ENCODE measurements at regions not wholly inside any gene's neighbourhood (a gene's known extent, or its start where the extent isn't known, plus 50 kb on each side); places are given as distances from the start of the nearest gene placed in this dataset.
A peak's percentile ranks its signal among the peaks of the same experiment; 100 is the strongest.

- TF ChIP-seq CTCF (IDR thresholded peaks at IDR 0.05; ENCODE audit: partially characterized antibody, unreplicated experiment), result no peak
- Mint-ChIP-seq H3K9me3 (ENCODE audit: unreplicated experiment) (peaks cover 6% of the 10 kb centered on the region), H3K27me3 (ENCODE audit: unreplicated experiment) (peaks cover 5% of the 10 kb centered on the region), H3K36me3 (ENCODE audit: unreplicated experiment) (peaks cover 11% of the 10 kb centered on the region), H3K4me3 (ENCODE audit: unreplicated experiment) (no peak overlapping the region), H3K4me1 (ENCODE audit: low read depth, unreplicated experiment) (peaks cover 30% of the 10 kb centered on the region), H3K27ac (ENCODE audit: unreplicated experiment) (no peak overlapping the region)
- DNase-seq, result no peak
These were observed 704.5 kb upstream of the RAB6C start for GRCh38 chr2:129274918-129275317.

- H3K4me1 Mint-ChIP-seq (ENCODE audit: low read depth, unreplicated experiment), result peaks cover 30% of the 10 kb centered on the region
- no peak overlapping the region for H3K4me3 Mint-ChIP-seq (ENCODE audit: unreplicated experiment)
- H3K27me3 Mint-ChIP-seq (ENCODE audit: unreplicated experiment), result peaks cover 5% of the 10 kb centered on the region
- peaks cover 3% of the 10 kb centered on the region for H3K36me3 Mint-ChIP-seq (ENCODE audit: unreplicated experiment)
- no peak for DNase-seq
- no peak overlapping the region for H3K27ac Mint-ChIP-seq (ENCODE audit: unreplicated experiment)
- TF ChIP-seq CTCF (IDR thresholded peaks at IDR 0.05; ENCODE audit: partially characterized antibody, unreplicated experiment), result no peak
- H3K9me3 Mint-ChIP-seq (ENCODE audit: unreplicated experiment), result peaks cover 6% of the 10 kb centered on the region
These were observed 703.8 kb upstream of the RAB6C start for GRCh38 chr2:129275706-129276105.

- H3K27ac Mint-ChIP-seq (ENCODE audit: unreplicated experiment), result peak overlapping the region; percentile 91
- H3K4me1 Mint-ChIP-seq (ENCODE audit: low read depth, unreplicated experiment), result peaks cover 34% of the 10 kb centered on the region
- H3K27me3 Mint-ChIP-seq (ENCODE audit: unreplicated experiment), result peaks cover 6% of the 10 kb centered on the region
- DNase-seq, result no peak
- peaks cover 4% of the 10 kb centered on the region for H3K9me3 Mint-ChIP-seq (ENCODE audit: unreplicated experiment)
- no peaks in the 10 kb centered on the region for H3K36me3 Mint-ChIP-seq (ENCODE audit: unreplicated experiment)
- H3K4me3 Mint-ChIP-seq (ENCODE audit: unreplicated experiment), result no peak overlapping the region
- no peak for TF ChIP-seq CTCF (IDR thresholded peaks at IDR 0.05; ENCODE audit: partially characterized antibody, unreplicated experiment)
These were observed 702.4 kb upstream of the RAB6C start for GRCh38 chr2:129276978-129277584.

GRCh38 chr2:129277585-129277981 lies 701.9 kb upstream of the RAB6C start:
- Mint-ChIP-seq H3K36me3 (ENCODE audit: unreplicated experiment) (no peaks in the 10 kb centered on the region), H3K4me3 (ENCODE audit: unreplicated experiment) (no peak overlapping the region), H3K27ac (ENCODE audit: unreplicated experiment) (peak overlapping the region; percentile 91), H3K27me3 (ENCODE audit: unreplicated experiment) (peaks cover 6% of the 10 kb centered on the region), H3K9me3 (ENCODE audit: unreplicated experiment) (peaks cover 4% of the 10 kb centered on the region), H3K4me1 (ENCODE audit: low read depth, unreplicated experiment) (peaks cover 35% of the 10 kb centered on the region)
- peak; percentile 78 for DNase-seq
- TF ChIP-seq CTCF (IDR thresholded peaks at IDR 0.05; ENCODE audit: partially characterized antibody, unreplicated experiment), result no peak

GRCh38 chr2:129281791-129282530 lies 697.5 kb upstream of the RAB6C start:
- no peak overlapping the region for H3K27ac Mint-ChIP-seq (ENCODE audit: unreplicated experiment)
- peaks cover 8% of the 10 kb centered on the region for H3K36me3 Mint-ChIP-seq (ENCODE audit: unreplicated experiment)
- no peak for TF ChIP-seq CTCF (IDR thresholded peaks at IDR 0.05; ENCODE audit: partially characterized antibody, unreplicated experiment)
- peaks cover 5% of the 10 kb centered on the region for H3K9me3 Mint-ChIP-seq (ENCODE audit: unreplicated experiment)
- peaks cover 18% of the 10 kb centered on the region for H3K4me1 Mint-ChIP-seq (ENCODE audit: low read depth, unreplicated experiment)
- peaks cover 8% of the 10 kb centered on the region for H3K27me3 Mint-ChIP-seq (ENCODE audit: unreplicated experiment)
- H3K4me3 Mint-ChIP-seq (ENCODE audit: unreplicated experiment), result no peak overlapping the region
- DNase-seq, result no peak

All from glutamatergic neuron (in vitro differentiated cells).